Inflammatory macrophage treated with lipopolysaccharide for 4 hours (primary cell): ENCODE measurements at regions not wholly inside any gene's neighbourhood (a gene's known extent, or its start where the extent isn't known, plus 50 kb on each side); places are given as distances from the start of the nearest gene placed in this dataset.

Experiments used
- DNase-seq: peaks from one replicate; pipeline ENCODE4 v3.0.0-alpha.2; 2020

DNA sequence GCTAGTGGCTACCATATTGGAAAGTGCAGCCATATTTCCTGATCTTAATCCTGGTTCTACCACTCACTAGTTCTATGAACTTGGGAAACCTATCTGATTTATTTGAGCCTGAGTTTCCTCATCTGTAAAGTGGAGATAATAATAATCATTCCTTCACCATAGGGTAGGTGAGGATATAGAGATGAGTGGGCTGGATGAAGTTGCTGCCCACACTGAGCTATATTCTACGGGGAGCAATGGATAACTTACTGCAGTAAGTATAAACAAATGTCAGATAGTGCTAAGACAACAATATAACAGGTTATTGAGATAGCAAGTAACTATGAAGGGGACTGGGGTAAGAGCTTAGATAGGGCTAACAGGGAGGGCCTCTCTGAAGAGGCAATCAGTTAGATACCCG is 251.5 kb upstream of the ADAMTS9 start:
- DNase-seq = no peak

DNA sequence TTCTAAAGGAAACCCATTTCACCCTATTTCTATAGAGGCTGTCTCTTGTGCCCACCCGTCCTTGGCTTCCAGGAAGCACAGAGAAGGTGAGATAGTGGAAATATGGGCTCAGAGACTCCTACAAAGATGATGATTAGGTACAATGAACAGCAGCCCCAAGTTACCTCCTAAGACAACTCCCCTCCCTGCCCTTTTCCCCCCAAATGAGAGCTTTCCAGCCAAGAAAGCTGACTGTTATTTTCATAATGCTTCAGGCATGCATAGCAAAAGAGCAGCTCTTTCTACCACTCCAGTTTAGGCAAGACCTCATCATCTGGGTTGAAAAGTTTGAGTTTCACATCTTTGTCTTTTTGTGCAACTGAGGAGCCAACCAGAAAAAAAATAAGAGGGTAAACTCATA is 248.8 kb upstream of the ADAMTS9 start:
- no peak for DNase-seq

DNA sequence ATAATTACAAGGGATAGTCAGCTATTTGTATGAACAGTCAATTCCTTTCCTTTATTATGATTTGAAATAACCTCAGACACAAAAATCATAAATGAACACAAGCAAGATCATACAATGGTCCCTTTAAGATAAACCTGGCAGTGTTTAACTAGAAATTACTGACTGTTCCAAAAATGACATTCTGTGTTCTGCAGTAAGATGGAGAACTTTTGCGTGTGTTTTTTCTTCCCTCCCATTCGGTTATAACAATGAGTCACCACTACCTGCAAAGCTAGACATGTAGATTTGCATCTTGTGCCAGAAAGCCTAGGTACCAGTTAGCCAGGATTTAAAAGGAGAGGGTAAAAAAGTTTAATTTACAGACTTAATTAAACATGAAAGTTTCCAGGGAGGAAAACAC is 248.2 kb upstream of the ADAMTS9 start:
- DNase-seq = no peak

DNA sequence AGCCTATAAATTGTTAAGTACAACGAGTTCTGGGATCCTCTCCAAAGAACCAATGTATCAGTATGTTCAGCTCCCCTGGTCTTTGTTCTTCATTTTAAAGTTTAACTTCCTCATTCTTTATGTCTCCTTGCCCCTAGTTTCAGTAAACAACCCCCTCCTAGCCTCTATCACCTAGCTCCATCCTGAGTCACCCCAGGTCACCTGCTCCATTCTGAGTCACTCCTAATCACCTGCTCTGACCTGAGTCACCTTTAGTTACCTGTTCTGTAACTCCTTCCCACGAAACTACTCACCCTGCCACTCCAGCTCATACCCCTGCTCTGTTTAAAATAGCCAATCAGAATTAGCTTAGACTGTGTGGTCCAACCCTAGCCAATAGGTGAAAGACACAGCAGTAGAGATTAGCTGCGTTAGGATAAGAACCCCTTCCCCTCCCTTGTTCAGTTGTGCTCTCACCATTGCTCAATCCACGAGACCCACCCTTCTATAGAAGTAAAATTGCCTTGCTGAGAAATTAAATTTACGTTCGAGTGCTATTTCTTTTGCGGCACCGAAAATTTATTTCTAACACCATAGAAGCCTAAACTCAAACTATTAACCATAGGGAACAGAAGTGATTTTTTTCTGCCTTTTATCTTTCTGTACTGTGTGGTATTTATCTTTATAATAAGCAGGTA is 245.0 kb upstream of the ADAMTS9 start:
- DNase-seq = no peak

DNA sequence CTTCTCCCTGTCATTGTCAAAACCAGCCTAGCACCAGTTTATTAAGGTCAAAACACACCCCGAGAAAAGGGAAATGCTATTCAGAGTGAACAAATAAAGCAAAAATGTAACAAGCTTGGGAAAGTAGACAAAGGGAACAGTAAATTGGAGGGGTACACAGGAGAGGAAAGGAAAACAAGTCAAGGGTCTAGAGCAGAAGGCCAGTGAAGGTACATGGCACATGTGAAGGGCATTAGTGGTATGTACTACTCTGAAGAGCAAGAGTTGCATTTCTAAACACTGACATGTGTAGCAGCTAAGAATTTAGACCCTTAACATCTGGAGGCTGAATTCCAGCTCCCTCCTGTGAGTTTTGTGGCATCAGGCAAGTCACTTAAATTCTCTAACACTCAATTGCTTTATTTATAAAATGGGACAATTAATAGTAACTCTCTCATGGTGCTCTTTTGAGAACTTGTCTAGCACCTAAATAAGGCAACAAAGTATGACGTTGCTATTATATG is 244.3 kb upstream of the ADAMTS9 start:
- no peak for DNase-seq

DNA sequence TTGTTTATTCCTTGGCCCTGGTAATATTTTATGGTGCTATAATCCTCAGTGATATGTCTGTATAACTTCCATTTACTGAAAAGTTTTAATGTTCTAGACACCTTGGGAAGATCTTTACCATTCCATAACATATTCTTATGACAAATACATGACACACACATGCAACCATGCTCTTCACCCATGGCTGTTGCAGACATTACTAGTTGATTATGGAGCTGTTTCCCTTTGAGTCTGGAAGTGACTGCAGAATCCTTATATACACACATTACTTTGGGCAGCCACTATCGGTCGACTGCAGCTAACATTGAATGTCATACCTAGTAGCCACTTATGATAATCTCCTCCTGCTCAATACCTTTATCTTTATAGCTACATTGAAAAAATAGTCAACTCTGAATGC is 243.1 kb upstream of the ADAMTS9 start:
- DNase-seq = no peak

DNA sequence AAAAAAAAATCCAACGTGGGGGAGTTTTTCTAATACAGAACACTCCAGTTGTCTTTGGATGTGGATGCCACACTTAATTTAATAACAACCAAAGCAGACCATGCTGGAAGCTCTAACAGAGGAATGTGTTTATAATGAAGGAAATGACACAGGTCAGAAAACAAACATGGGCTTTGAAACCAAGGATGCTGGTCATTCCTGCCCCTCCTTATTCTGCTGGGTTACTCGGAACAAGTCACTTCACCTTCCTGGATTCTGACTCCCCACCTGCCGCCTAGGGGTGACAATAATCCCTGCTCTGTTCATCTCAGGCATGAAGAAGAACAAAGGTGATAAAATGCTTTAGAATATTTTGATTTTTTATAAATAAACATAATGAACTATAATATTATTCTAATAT is 240.9 kb upstream of the ADAMTS9 start:
- DNase-seq = no peak

DNA sequence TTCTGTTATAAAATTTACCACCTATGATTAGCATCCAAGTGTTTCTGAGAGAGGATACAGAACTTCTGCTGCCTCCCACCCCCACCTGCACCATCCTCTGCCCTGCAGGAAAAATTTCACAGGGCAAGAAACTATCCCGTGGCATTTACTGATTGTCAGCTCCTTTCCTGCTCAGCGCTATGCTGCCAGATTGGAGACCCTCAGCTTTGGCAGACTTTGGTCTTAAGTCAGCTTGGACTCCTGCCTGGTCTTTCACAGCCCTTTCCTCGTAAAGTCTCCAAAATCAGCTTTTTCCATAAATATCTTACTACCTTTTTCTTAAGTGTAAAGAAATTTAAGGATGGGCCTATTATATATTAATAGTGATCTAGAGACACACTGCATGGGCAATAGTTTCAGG is 239.9 kb upstream of the ADAMTS9 start:
- DNase-seq = no peak

DNA sequence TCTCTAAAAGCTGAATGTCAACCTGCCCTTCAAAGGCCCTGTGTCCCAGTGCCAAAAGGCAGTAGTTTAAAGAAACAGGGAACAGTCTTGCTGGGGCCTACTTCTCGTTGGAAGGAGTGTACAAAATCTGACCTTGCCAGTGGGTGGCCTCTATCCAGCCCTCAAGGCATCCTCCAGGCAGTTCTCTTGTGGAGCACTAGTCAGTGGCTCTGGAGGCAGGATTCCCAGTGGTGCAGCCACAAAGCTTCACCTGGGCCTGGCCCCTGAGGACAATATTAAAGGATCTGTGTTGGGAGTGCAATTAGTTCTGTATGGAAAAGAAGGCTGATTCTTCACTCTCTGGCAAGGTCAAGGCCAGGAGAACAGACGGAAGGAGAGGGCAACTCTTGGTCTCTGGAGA is 237.8 kb upstream of the ADAMTS9 start:
- no peak for DNase-seq

DNA sequence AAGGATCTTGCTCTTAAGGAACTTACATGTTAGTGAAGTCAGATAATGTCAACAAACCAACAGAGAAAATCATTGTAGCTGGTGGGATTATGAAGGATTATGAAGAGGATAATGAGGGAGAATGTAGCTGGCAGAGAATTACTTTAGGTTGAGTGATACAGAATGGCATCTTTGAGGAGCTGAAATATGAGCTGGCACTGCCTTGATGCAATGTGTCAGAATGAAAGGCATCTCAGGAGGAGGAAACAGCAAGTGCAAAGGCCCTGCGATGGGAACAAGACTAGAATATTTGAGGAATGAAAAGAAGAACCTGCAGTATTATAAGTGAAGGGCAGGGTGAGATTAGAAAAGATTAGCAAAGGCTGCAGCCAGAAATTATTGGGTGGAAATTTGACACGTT is 237.2 kb upstream of the ADAMTS9 start:
- DNase-seq = no peak

DNA sequence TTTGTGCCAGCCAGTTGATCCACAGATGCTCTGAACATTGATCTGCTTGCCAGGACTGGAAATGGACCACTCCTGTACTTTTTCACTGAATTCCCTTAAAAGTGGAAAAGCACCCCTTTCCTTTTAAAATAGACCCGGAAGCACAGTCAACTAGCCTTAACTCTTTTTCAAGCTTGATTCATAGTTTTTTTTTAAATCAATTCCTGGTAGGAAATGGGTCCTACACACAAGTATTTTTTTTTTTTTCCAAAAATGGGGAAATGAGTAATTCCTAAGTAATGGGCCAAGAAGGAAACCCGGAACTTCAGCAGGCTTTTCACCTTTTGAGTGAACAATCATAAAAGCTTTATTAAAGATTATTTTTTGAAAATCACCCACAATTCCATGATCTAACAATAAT is 234.4 kb upstream of the ADAMTS9 start:
- no peak for DNase-seq

DNA sequence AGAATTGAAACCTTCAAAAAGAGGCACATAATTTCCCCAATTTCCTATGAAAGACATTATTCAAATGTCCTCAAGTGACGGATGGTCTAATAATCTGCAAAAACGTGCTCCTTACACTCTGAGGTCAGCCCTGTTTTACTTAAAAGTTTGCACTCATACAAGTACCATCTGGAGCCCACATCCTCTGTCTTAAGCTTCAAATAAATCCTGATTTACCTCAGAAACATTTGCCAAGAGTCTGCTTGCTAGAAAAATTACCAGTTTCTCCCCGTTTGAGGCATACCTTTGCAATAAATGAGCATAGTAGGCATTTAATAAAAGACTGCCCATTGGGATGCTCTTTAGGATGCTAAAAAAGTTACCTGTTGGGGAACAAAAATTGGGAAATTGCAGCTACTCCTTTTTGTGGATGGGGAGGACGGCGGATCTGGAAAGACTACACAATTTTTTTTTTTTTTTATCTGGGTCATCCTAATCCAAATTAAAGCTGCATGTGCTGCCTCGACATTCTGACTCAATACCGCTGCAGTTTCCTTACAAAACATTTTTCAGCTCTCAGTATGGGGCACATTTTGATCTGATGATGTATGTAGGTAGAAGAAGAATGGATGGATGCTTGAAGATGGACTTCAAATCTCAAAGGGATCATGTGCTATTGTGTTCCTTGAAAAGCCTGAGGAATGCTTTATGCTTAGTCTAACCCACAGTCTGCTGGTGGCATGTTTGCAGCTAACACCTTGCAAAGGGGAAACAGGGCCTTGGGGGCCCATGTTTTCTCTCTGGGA is 233.7 kb upstream of the ADAMTS9 start:
- no peak for DNase-seq

DNA sequence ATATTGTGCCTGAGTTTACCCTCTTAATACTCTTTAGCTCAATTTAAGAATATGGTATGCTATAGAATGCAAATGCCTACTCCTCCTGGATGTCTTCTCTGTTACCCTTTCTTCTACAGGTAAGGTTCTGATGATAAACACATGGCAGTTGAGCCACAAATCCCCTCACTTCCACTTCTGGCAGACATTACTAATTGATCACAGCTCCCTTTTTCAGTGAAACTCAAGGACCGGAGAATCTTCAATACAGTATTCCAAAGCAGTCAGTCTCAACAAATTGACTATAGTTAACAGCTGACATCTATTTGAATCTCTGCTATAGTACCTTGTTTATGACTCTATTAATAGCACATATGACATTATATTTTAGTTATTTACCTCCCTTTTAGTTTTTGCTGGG is 232.1 kb upstream of the ADAMTS9 start:
- DNase-seq = no peak

DNA sequence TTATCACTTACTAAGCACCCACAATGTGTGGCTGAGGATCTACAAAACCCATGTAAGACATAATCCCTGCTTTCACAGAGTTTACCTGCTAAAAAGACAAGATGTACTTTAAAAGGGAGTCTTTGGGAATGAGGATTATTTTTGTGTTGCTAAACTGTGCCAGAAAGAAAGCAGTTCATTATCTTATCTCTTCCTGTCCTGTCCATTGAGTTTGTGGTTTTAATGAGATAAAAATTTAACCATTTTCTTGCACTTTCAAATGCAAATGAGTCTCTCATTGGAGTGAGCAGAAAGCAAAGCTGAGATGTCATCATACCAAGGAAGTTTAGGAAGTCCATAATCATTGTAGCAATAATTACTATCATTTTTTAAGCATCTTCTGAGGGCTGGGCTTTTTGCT is 231.2 kb upstream of the ADAMTS9 start:
- no peak for DNase-seq

DNA sequence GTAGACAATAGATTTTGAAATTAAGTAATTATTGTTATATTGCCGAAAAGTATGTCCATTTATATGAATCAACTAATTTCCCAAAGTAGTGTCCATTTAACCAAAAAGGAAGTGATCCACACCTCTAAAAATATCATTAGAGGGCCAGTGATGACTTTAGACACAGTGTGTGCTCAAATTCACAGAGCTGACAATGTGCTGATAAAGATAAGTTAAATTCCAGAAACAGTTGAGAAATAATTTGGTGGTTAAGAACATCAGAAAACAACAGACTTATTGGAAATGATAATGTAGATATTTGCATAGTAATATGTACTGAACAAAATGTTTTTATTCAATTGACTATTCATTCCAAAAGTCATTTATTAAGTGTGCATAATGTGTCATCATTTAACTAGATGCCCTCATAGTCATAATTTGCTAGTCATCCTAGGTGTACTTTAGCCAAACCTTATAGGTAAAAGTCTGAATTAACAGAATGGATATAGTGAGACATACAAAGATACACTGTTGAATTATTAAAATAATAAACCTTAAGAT is 230.2 kb upstream of the ADAMTS9 start:
- no peak for DNase-seq

DNA sequence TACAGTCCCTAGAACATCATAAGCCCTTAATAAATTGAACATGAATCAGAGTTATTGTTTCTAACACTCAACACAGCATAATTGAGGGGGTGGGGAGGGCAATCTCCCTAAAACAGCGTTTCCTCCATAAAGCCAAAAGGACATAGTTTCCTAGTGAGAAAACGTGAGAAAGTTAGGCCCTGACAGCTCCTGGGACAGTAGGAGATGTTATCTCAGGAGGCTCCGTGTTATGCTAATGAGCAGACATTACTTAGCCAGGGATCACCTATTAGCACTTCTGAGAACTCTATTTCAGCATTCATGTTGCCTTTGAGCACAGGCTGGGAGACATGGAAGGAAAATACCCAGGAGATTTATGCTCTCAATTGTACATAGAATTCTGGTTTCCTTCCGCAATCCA is 229.1 kb upstream of the ADAMTS9 start:
- DNase-seq = no peak

DNA sequence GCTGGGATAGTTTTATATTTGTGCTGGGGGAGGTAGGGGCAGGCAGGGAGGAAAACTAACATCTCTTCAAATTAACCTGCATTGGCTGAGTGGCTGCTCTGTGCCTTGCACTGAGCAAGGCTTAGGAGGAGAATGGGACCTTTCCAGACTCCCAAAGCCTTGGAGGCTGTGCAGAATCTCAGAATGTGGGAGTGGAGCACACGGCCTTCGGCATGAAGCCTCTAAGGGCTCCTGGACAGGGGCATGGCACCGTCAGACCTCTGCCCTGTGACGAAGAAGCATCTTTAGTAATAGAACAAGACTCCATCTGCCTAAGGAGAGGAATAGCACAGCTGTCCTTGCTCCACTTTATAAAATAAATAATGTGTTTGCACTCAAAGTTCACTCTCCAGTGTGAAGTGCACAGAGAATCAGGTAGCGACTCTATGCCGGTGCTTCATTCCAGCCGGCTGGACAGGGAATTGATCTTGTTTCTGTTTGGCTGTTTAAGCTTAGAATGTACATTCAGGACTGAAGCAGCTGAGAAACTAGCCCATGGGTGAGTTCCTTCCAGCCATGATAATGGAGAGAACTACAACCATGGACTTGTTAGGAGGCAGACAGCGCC is 228.5 kb upstream of the ADAMTS9 start:
- DNase-seq = no peak

DNA sequence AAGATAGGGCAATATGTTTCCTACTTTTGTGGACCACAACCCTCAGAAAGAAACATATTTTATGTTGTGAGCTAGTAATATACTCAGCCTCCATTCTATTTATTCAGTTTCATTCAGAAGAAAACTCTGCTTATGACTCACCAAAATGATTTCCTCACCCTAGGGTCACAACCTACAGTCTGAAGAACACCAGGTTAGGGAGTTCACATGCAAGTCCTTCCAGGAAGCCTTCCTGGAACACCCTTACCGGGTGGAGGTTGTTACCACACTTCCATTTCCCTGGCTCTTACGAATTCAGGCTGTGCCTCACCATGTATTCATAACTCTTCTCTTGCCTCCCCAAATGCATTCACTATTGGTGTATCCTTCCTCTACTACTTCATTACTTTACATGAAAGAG is 228.0 kb upstream of the ADAMTS9 start:
- no peak for DNase-seq

DNA sequence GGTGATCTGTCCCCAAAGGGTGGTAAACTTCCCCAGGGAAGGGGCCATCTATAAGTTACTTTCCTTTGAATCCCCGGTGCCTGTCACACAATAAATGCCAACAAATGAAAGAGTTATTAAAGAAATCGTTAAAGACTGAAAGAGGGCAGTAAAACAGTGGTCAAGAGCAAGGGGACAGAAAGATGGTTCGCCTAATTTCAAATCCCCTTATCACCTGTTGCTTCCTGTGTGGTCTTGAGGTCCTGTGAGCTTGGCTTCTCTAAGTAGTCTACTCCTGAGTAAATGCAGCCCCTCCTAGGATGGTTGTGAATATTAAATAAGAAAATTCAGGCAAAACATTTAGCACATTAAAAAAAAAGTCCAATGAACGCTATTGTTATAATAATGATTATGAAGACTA is 225.7 kb upstream of the ADAMTS9 start:
- DNase-seq = no peak

DNA sequence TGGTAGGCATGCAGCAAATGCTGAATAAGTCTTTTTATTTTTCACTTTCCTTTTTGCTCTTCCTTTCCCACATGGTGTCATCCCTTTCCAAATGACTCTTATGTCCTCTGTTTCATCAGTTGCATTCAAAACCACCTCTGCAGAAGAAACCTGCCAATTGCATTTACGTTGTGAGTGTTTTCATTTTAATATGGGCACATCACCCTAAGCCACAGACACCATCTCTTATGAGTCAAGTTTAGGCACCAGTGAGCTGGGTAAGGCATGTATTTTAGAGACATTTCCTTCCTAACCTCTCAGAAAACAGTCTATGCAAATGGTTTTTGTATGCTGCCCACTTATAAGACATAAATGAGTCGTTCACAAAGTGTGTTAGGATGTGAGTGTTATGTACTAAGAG is 223.3 kb upstream of the ADAMTS9 start:
- no peak for DNase-seq

DNA sequence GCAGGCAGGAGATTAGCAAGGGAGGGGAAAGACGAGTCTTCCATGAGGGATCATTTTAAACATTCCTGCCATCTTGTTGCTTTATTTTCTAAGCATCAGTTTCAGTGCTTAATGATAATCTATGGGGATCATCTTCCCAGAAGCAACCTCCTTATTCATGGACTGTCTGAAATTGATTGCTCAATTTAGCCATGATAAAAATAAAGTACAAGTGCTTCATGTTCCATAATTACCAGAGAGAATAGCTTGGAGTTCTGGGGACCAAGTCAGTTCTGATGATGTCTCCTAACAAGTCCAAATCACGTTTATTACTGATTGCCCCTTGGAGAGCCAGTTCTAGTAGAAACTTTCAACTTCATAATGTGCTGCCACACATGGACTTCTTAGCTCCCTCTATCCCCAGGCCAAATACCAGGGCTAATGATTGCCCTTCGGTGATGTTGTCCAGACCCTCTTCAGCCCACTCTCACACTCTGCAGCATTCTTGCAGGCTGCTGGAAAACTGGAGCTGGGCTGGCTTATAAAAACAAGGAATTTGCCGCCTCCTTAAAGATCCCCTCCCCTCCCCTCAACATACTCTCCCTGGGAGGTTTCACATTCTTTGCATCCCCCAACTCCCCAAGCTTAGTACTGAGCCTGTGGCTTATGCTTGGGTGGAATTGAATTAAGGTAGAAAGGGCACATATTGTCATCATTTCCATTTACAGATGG is 222.1 kb upstream of the ADAMTS9 start:
- DNase-seq = no peak

DNA sequence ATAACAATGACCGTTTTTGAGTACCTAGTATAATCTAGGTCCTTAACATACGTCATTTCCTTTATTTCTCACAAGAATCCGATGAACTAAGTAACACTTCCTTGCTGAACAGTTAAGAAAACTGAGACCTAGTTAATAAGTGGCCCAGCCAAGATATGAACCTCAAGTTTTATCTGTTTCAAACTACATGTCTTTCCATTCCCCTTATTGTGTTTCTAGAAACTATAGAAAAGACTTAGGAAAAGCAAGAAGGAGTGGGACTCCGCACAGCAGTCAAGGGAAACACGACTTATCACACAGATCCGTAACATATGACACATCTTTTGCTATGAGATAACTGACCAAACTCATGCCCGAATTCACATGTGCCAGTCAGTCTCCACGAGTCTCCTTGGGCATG is 221.2 kb upstream of the ADAMTS9 start:
- no peak for DNase-seq

DNA sequence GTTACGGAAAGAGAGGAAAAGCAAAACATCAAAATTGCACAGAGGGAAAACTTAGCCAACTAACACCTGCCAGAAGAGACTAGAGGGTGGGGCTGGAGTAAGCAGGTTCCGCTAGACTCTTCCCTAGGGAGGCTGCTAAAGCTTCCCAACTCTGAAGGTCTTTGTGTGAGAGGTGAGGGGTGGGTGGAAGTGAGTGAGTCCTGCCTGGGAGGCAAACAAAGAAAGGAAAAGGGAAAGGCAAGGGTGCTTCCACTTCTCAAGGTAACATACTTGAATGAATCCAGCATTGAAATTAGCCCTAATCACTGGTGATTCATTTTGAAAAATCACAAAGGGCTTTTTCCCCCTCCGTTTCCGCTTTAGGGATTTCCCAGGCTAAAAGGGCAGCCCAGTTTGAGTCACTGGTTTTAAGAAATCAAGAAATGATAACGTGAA is 220.5 kb upstream of the ADAMTS9 start:
- no peak for DNase-seq
